RPMI8226 (cell line): ENCODE measurements at regions not wholly inside any gene's neighbourhood (a gene's known extent, or its start where the extent isn't known, plus 50 kb on each side); places are given as distances from the start of the nearest gene placed in this dataset.
A peak's percentile ranks its signal among the peaks of the same experiment; 100 is the strongest.
"Not testable (repeated sequence)": the region's sequence is repeated elsewhere in the genome, so short reads cannot be mapped to it uniquely, and the experiment has no call there.

Source experiments
- DNase-seq: peaks from one replicate; pipeline ENCODE4 v3.0.0-alpha.2; 2015

DNA sequence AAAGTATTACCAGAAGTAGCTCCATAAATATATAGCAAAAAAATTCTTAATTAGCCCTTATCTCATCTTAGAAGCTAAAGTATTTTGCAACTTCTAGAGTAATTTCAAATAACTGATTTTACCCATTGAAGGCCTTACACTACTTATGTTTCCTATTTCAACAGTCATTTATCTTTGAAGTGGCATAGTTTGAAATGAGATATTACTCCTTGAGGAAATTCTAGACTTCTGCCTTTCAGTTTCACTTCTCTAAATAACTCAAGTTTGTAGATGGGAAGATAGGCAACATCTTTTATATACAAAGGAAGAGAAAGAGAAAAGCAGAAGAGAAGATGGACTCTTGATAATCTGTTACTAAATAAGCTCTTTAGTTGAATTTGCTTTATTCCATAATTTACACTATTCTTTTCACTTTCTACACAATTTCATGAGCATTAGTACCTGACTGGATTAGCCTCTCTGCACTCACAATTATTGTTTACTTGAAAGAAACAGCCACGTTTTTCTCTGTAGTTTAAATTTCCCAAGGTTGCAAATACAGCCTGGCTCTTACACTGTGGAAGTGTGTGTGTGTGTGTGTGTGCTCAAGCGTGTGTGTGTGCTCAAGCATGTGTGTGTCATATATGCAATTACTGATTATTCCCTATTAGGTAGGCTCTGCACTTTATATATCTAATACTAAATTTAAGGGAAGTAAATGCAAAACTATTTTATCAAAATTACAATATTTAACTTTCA, 60.6 kb upstream of the EMB start:
- peak; percentile 56 for DNase-seq

DNA sequence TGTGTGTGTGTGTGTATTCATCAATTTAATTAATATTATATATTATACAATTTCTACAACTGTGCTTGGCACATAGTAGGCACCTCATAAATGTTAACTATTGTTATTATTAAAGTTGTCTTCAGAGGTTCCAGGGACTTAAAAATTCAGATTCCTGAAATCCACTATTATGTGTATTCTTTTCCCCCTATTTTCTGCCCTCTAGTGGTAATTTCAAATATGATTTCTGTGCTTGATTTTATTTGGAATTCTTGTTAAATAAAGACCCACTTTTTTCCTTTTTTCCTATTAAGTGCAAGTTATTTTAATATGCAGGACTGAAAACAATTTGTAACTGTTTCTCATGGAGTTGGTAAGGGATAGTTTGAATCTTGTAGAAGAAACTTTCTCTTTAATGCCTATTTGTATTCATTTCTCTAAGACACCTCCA, 72.0 kb upstream of the EMB start:
- not testable (repeated sequence) for DNase-seq

DNA sequence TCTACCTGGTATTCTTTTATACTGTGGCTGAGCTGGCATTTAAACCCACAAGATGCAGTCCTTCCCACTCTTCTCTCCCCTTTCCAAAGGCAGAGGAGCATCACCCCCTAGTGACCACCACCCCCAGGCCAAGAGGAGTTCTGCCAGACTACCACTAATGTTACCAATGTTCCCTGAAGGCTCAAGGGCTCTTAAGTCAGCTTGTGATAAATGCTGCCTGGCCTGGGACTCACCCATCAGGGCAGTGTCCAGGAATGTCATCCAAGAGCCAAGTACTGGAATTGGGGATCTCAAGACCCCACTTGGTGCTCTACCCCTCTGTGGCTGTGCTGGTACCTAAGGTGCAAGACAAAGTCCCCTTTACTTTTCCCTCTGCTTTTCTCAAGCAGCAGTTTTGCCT, 80.0 kb upstream of the EMB start:
- DNase-seq = not testable (repeated sequence)

DNA sequence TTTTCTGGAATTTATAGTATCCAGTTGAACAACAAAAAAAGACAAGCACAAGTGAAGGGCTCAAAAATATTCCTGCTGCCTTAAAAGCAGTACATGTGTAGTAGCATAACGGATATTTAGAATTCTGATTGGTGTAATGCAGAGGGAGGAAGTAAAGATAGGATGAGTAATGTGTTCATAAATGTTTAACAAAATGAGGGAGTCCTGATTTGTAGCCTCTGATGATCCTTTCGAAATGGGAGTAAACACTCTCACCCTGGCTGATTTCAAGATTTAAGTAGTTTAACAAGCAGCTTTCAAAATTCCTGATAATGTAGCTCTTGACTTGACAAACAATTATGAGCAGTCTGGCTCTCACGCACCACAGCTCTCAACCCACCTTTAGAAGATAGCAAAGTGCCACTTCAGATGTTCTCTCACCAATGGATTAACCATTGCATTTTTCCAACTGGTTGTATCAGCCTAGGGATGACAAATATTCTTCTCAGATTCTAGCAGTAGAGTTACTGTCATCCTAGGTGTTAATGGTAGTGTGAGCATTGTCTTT, 86.5 kb upstream of the EMB start:
- not testable (repeated sequence) for DNase-seq

DNA sequence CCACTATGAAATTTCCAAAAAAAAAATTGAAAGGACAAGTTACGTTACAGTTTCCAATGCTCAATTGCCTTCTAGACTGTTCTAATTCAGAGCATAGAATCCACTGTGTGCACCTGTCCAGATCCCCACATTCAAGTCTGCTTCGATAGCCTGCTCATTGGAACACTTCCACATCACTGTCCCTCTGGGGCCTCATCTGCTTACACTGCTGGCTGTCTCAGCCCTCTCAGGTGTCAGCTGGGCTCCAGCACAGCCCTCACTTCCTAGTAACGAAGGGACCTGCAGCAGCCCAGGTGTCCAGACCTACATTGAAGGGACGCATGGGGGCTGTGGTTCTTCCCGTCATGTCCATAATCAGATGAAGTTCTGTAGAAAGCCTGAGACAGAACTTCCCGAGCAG, 94.3 kb upstream of the EMB start:
- DNase-seq = peak; percentile 46

DNA sequence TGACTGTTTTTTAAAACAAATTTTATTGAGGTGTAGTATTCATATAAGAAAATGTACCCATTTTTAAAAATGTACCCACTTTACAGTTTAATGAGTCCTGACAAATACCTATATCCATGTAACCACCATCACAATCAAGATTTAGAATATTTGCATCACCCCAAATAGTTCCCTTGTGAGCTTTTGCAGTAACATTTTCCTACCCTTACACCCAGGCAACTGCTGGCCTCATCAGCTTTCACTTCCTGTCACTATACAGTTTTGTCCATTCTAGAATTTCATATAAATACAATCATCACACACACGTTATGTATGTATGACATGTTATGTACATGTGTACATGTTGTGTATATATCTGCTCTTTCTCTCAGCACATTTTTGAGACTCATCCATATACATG, 96.4 kb upstream of the EMB start:
- DNase-seq = peak; percentile 44

DNA sequence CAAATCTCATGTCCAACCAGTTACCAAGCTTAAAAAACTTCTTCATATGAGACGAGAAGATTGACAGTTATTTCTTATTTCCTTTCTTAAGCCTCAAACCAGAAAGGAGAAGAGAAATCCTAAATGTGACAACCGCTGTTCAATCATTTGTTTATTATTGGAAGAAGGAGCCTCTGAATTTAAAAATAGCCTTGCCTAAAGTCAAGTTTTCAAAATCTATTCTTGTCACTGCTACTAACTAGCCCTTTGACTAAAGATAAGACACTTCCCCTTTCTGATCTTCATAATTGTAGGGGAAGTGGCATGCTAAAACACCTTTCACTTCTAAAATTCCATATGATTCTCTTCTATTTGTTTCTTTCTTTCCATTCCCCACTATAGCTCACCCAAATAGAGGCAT, 106.2 kb upstream of the EMB start:
- DNase-seq = peak; percentile 16

DNA sequence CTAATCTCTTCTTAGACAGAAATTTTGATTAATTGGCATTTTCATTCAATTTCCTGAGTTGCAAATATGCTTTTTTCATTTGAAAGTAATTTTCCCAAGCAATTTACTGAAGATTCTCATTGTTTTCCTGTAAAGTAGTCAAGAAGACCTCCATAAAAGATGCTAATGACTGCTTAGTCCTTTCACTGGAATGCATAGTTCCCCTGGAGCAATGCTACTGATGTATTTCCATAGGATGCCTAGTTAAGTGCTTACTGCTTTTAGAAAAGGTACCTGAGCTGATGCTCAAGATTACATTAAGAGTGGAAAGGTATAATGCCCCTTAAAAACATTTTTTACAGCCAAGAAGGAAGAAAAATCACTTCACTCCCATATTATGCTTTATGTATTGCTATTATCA, 109.2 kb upstream of the EMB start:
- no peak for DNase-seq

DNA sequence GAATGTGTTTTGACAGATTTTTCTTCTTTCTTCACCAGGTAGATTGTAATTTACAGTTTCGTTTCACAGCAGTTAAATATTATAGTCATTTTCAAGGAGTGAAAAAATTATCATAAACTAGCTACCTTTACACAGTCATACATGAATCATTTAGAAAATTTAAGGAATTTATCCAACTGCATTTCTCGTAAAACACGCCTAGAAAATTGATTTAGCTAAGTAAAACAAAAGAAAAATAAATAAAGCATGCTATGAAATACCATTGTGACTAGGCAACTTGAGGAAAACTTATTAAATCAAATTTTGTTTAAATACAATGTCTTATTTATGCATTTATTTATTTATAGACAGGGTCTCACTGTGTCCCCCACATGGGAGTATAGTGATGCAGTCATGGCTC, 109.9 kb upstream of the EMB start:
- no peak for DNase-seq

DNA sequence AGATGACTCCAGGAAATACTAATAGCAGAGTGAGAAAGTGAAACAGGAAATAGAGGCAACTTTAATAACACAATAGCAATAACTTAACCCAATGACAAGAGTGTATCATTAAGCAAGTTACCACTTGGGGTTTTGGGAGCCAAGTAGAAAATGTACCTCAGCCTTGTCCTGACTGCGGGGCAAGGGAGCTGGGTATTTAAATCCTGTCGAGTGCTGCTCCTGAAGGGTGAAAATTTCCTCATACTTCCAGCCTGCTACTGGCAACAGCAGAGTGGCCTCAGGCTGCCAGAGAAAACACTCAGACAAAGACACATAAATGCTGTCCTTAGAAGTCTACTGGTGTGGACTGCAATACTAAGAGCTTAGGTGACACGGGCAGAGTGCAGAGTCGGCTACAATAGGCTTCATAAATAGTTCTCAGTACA, 112.5 kb upstream of the EMB start:
- no peak for DNase-seq

DNA sequence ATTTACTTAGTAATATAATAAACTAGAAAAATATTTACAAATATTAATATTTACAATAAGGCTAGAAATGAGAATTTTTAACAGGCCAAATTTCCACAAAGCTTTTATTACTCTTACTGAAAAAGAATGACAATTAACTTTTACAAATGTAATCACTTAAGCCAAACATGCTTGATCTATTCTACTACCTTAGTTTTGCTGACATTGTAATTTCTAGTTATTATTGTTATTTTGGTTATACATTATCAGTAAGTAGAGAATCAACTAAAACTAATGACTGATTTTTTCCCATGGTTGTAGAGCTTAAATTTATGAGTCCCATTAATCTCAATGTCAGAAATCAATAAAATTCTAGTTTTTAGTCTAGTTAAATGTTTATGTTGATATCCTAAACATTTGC, 107.8 kb upstream of the PARP8 start:
- not testable (repeated sequence) for DNase-seq

DNA sequence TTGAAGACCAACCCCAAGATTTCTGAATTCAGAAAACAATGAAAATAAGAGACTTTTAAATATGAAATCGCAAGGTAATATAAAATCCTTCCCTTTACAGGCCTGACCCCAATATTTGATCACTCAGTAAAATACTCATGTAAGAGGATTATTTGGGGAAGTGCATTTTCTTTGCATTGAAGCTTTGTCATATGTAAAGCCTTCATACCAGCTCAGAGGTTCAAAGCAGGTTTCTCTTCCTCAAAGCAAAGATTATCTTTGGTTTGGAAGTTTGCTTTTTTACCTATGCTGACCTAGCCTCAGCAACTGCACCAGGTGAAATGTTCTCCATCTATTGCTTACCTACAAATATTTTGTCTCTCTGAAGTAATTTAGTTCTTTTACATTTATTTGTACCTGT, 106.5 kb upstream of the PARP8 start:
- peak; percentile 29 for DNase-seq

DNA sequence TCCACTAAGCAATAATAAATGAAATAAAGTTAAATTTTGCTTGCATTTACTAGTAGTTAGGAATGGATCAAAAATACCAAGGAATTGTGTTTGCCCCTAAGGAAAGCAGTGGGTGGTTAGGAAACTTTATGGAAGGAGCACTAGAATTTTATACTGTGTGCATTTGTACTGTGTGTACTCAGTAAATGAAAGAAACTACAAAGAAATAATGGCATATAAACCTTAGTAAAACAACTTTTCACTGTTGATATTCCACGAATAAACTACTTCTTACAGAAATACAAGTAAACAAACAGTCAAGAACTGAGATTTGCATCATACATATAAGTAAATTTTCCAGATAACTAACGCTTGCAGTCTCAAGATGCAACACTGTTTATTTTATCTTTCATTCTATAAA, 103.7 kb upstream of the PARP8 start:
- no peak for DNase-seq

DNA sequence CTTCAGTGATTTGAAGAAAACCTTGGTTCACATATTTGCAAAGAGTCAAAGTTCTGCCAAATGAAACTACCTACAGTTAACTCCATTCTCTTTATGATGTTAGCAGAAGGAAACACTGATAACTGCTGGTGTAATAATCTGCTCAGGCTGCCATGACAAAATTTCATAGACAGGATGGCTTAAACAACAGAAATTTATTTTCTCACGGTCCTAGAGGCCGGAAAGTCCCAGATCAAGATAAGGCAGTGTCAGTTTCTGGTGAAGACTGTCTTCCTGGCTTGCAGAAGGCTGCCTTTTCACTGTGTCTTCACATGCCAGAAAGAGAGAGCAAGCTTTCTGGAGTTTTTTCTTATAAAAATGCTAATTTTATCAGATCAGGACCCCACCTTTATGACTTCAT, 102.4 kb upstream of the PARP8 start:
- no peak for DNase-seq

DNA sequence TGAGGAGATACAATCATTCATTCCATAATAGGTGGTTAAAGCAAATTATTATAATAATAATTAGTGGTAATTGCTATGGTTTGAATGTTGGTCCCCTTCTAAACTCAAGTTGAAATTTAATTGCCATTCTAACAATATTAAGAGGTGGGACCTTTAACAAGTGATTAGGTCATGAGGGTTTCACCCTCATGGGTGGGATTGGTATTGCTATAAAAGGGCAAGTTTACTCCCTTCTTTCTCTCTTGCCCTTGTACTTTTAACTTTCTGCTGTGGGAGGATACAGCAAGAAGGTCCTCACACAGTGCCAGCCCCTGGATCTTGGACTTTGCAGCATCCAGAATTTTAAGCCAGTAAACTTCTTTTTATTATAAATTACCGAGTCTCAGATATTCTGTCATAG, 101.9 kb upstream of the PARP8 start:
- DNase-seq = no peak

DNA sequence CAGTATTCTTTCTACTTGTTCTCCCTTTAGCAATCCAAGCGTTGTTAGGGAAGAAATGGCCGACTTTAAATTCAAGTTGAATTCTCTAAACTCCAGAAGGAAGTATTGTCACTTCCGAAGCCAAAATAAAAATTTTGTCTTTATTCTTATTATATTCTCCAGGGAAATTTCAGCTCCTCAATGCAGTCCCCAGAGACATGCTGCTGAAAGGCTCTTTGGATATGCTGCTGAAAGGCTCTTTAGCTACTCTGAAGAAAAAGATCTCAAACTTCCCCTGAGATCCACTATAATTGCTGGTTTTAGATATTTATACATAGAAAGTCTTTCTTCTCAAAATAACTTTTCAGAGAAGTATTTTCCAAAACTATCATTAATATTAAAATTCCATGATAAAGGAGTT, 92.3 kb upstream of the PARP8 start:
- no peak for DNase-seq

DNA sequence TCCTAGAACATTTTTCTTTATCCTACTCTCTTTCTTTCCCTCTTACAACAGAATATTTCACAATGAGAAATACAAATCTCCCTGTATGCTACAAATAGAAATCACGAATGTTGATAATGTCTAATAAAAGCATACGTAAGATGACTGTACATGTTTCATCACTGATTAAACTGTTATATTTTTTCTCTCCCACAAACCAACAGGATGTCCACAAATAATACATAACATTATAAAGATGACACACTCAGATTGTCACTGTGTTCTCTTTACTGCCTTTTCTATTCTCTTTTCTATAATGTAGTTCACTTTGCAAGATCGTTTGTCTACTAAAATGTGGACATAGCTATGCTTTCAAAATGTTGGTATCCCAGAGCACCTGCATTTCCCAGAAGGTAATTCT, 90.7 kb upstream of the PARP8 start:
- DNase-seq = no peak

DNA sequence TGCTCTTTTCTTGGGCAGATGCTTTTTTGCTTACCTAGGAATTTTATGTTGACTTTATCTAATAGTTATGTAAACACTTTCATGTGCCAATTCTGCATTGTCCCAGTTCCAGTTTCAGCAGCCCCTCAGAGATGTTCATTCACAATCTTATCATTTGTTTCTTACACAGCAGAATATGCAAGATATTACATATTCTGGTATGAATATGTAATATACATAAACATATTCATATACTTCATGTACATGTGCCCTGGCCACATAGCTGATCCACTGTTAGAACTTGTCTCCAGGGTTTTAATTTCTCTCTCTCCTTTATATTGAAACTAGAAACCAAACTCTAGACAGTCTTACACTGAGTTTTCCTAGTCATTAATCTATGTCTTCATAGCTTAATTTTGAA, 90.2 kb upstream of the PARP8 start:
- no peak for DNase-seq

DNA sequence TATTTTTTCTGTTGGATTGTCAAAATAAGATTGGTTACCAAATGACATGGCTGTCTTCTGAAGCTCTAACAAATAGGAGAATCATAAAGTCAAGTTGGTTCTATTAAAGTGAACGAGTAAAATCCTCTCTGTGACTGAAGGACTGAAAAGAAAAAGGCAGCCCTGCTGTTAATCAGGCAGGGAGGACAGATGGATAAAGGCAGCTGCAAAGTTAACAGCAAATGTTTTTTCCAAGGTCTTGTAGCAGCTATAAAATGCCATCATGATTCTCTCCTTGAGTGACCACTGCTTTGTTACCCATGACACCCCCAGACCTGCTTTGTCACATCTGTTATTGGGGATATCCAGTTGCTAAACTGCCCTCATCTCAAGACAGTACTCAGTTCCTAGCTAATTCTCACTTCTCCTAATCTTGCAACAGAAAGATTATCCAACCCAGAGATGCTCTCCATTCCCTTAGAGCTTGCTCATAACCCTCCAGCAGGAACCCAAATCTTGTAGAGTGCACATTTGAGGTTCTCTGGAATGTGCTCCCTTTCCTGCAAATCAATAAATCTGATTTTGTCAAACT, 89.7 kb upstream of the PARP8 start:
- DNase-seq = no peak

DNA sequence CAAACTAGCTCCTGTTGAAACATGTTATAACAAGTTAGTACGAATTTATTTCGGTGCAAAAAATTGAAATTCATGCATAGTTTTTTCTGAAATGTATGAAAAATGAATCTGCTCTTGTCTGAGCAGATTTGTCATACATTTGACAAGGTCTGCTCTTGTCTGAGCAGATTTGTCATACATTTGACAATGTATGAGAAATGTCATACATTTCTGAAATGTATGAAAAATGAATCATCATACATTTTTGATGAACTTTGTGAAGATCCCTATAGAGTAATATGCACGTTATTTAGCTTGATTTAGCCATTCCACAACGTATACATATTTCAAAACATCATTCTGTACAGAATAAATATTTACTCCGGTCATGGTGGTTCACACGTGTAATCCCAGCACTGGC, 85.9 kb upstream of the PARP8 start:
- DNase-seq = no peak

DNA sequence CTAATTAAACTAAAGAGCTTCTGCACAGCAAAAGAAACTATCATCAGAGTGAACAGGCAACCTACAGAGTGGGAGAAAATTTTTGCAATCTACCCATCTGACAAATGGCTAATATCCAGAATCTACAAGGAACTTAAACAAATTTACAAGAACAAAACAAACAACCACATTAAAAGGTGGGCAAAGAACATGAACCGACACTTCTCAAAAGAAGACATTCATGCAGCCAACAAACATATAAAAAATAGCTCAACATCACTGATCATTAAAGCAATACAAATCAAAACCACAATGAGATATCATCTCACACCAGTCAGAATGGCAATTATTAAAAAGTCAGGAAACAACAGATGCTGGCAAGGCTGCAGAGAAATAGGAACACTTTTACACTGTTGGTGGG, 84.6 kb upstream of the PARP8 start:
- DNase-seq = not testable (repeated sequence)

DNA sequence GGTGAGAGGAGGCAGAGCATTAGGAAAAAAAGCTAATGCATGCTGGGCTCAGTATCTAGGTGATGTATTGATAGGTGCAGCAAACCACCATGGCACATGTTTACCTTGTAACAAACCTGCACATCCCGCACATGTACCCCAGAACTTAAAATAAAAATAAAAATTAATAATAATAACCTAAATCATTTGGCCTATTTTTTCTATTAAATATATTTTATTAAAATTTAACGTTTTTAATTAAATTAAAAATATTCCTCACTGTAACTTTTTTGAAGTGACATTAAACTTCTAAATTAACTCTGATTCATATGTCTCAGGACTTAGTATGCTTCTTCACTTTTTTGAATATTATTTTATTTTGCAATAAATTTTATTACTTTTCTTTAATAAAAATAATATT, 83.7 kb upstream of the PARP8 start:
- DNase-seq = no peak

DNA sequence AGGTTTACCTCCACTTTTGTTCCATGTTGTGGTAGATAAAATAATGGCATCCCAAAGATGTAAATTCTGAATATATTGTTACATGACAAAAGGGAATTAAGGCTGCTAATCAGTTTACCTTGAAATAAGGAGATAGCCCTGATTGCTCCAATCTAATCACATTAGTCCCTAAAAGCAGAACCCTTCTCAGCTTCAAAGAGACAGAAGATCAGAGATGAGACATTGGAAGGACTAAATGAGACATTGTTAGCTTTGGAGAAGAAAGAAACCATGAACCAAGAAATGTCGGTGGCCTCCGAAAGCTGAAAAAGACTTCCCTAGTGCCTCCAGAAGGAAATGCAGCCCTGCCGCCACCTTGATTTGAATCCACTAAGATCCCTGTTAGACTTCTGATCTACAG, 82.8 kb upstream of the PARP8 start:
- no peak for DNase-seq

DNA sequence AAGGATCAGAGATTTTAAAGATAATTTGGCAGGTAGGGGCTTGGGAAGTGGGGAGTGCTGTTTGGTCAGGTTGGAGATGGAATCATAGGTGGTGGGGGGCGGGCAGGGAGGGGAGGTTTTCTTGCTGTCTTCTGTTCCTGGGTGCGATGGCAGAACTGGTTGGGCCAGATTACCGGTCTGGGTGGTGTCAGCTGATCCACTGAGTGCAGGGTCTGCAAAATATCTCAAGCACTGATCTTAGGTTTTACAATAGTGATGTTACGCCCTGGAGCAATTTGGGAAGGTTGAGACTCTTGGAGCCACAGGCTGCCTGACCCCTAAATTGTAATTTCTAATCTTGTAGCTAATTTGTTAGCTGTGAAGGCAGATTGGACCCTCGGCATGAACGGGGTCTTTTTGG, 78.0 kb upstream of the PARP8 start:
- DNase-seq = not testable (repeated sequence)
